ENCODE measurements at regions not wholly inside any gene's neighbourhood (a gene's known extent, or its start where the extent isn't known, plus 50 kb on each side); places are given as distances from the start of the nearest gene placed in this dataset.
A peak's percentile ranks its signal among the peaks of the same experiment; 100 is the strongest.

GRCh38 chr15:39345176-39345575 lies 235.7 kb upstream of the THBS1 start (continued):
- TF ChIP-seq TERF1 (CRISPR knock-in tag; IDR thresholded peaks at IDR 0.05): no peak
- no peak for TF ChIP-seq ATRX (CRISPR knock-in tag; IDR thresholded peaks at IDR 0.05; ENCODE audit: borderline replicate concordance)
- no peak for TF ChIP-seq MTA3 (CRISPR knock-in tag; IDR thresholded peaks at IDR 0.05)
- TF ChIP-seq SAFB2 (CRISPR knock-in tag; IDR thresholded peaks at IDR 0.05; ENCODE audit: borderline replicate concordance, low read depth): no peak

- ATAC-seq: no peak
- Histone ChIP-seq H3K79me2 (ENCODE audit: insufficient read depth, low read length) (no peaks in the 10 kb centered on the region), H3K27me3 (ENCODE audit: control insufficient read depth in 1 of 2, insufficient read depth in 2 of 2, low read length in 2 of 2) (no peaks in the 10 kb centered on the region), H3K4me1 (ENCODE audit: insufficient read depth, low read length) (peaks cover 25% of the 10 kb centered on the region), H3K9me3 (ENCODE audit: low read length) (peaks cover 16% of the 10 kb centered on the region), H3K27ac (ENCODE audit: extremely low read length, insufficient read depth, low read length) (no peak overlapping the region), H3K4me2 (ENCODE audit: low read depth, low read length) (no peak overlapping the region), H4K20me1 (ENCODE audit: insufficient read depth, low read length) (no peaks in the 10 kb centered on the region), H3K4me3 (replicated peaks in 1 of 3; ENCODE audit: insufficient read depth in 1 of 3, low read depth in 2 of 3, low read length in 3 of 3) (no peak overlapping the region), H3K36me3 (replicated peaks in 1 of 2; ENCODE audit: control insufficient read depth in 1 of 2, insufficient read depth in 2 of 2, low read length in 2 of 2) (no peaks in the 10 kb centered on the region), H3K9ac (ENCODE audit: insufficient read depth, low read depth, low read length) (no peak overlapping the region), H2AFZ (ENCODE audit: low read length) (no peak overlapping the region)
- no peak for FAIRE-seq
- intact Hi-C loops (cut with micrococcal nuclease; ENCODE audit: unreplicated experiment): no loop called here
- in situ Hi-C loops (cut with HindIII; ENCODE audit: extremely low pct_ligation_motif_present, low pct_unique_long_range_greater_than_20kb): no loop called here
- DNase-seq (ENCODE audit: low spot score): no peak
- TF ChIP-seq CEBPB (IDR thresholded peaks at IDR 0.05; ENCODE audit: borderline replicate concordance, low read depth, low read length): peak; percentile 64; the same call in 1 of the 2 replicates
- TF ChIP-seq DNMT3B (CRISPR knock-in tag; conservative IDR thresholded peaks at IDR 0.05): no peak
- POLR2A ChIA-PET: no interaction called here
- BruUV-seq (replicated peaks): no TSS peak
- 40% methylated on average over 1 of the region's 1 CpG for WGBS (ENCODE audit: low lambda C conversion rate)
- CTCF ChIA-PET (ENCODE audit: low intra/inter-chr PET ratio, low total read pairs): no interaction called here
These were observed 233.4 kb upstream of the THBS1 start for GRCh38 chr15:39347453-39347852.

GRCh38 chr15:39350785-39351184 lies 230.1 kb upstream of the THBS1 start:
- Histone ChIP-seq H3K4me2 (ENCODE audit: low read depth, low read length) (no peak overlapping the region), H2AFZ (ENCODE audit: low read length) (no peak overlapping the region), H3K27ac (ENCODE audit: extremely low read length, insufficient read depth, low read length) (no peak overlapping the region), H3K4me3 (replicated peaks in 1 of 3; ENCODE audit: insufficient read depth in 1 of 3, low read depth in 2 of 3, low read length in 3 of 3) (no peak overlapping the region), H3K4me1 (ENCODE audit: insufficient read depth, low read length) (peaks cover 30% of the 10 kb centered on the region), H3K9me3 (ENCODE audit: low read length) (no peaks in the 10 kb centered on the region), H3K27me3 (ENCODE audit: control insufficient read depth in 1 of 2, insufficient read depth in 2 of 2, low read length in 2 of 2) (no peaks in the 10 kb centered on the region), H3K36me3 (replicated peaks in 1 of 2; ENCODE audit: control insufficient read depth in 1 of 2, insufficient read depth in 2 of 2, low read length in 2 of 2) (no peaks in the 10 kb centered on the region), H3K9ac (ENCODE audit: insufficient read depth, low read depth, low read length) (no peak overlapping the region), H3K79me2 (ENCODE audit: insufficient read depth, low read length) (no peaks in the 10 kb centered on the region), H4K20me1 (ENCODE audit: insufficient read depth, low read length) (no peaks in the 10 kb centered on the region)
- intact Hi-C loops (cut with micrococcal nuclease; ENCODE audit: unreplicated experiment) (no loop called here), in situ Hi-C loops (cut with HindIII; ENCODE audit: extremely low pct_ligation_motif_present, low pct_unique_long_range_greater_than_20kb) (no loop called here)
- BruUV-seq (replicated peaks): no TSS peak
- peak; percentile 38; the same call in 2 of the 3 replicates for ATAC-seq
- no peak for DNase-seq (ENCODE audit: low spot score)
- no peak for FAIRE-seq
- WGBS (ENCODE audit: low lambda C conversion rate): 10% methylated on average over 4 of the region's 4 CpGs
- ChIA-PET POLR2A (no interaction called here), CTCF (ENCODE audit: low intra/inter-chr PET ratio, low total read pairs) (no interaction called here)
- TF ChIP-seq PAXIP1 (CRISPR knock-in tag; conservative IDR thresholded peaks at IDR 0.05) (no peak), ZNF136 (CRISPR knock-in tag; IDR thresholded peaks at IDR 0.05; ENCODE audit: low read depth) (no peak)
